H1 (cell line): ENCODE measurements at regions not wholly inside any gene's neighbourhood (a gene's known extent, or its start where the extent isn't known, plus 50 kb on each side); places are given as distances from the start of the nearest gene placed in this dataset.

Source experiments
- CTCF ChIA-PET: fragments of 300-600 bp; sonication (Branson Sonifier 250); formaldehyde crosslinking; loops from one replicate; lab custom pipeline; 2021; ENCODE audit not compliant: partially characterized antibody; lab: Charles Lee
- POLR2A ChIA-PET: fragments of 300-600 bp; sonication (Branson Sonifier 250); formaldehyde crosslinking; loops from one replicate; lab custom pipeline; 2021; ENCODE audit warnings: inconsistent platforms; ENCODE audit not compliant: partially characterized antibody; lab: Charles Lee
- DNase-seq, 2 experiments: peaks; one replicate each; pipeline versions ENCODE4 v3.0.0 to v3.0.0-alpha.2; 2010 to 2022; ENCODE audit warnings: low spot score in 2 of 2, low read depth in 1 of 2, mixed read lengths in 1 of 2
- FAIRE-seq: peaks from 2 replicates; lab custom pipeline; 2011; peaks lifted over from hg19 to GRCh38; lab: Jason Lieb, UNC
- H2AFZ ChIP-seq: 2 replicates; pipeline ENCODE4 v1.8.1; 2012; ENCODE audit warnings: low read length, inconsistent platforms
- H2AK5ac ChIP-seq: 2 replicates; pipeline ENCODE4 v1.6.1; 2013; ENCODE audit warnings: low read depth, low read length
- H2BK120ac ChIP-seq: replicated peaks from 2 replicates; pipeline ENCODE3; 2013; ENCODE audit warnings: low read depth, low read length, inconsistent platforms
- H2BK12ac ChIP-seq: 2 replicates; pipeline ENCODE4 v1.6.1; 2013; ENCODE audit warnings: low read depth, low read length
- H2BK15ac ChIP-seq: 2 replicates; pipeline ENCODE4 v1.6.1; 2013; ENCODE audit warnings: low read length
- H2BK20ac ChIP-seq: 2 replicates; pipeline ENCODE4 v1.6.1; 2013; ENCODE audit warnings: low read length
- H2BK5ac ChIP-seq: 2 replicates; pipeline ENCODE4 v1.6.1; 2013; ENCODE audit warnings: low read depth, low read length
- H3K14ac ChIP-seq: 2 replicates; pipeline ENCODE4 v1.6.1; 2013; ENCODE audit warnings: inconsistent platforms; ENCODE audit not compliant: insufficient read length
- H3K18ac ChIP-seq: 2 replicates; pipeline ENCODE4 v1.6.1; 2013; ENCODE audit warnings: low read length; ENCODE audit errors: extremely low read depth
- H3K23ac ChIP-seq: 2 replicates; pipeline ENCODE4 v1.6.1; 2013; ENCODE audit warnings: inconsistent platforms; ENCODE audit not compliant: insufficient read length
- H3K23me2 ChIP-seq: 2 replicates; pipeline ENCODE4 v1.6.1; 2013; ENCODE audit warnings: low read depth, low read length
- H3K27ac ChIP-seq: 2 replicates; pipeline ENCODE4 v1.6.1; 2011; ENCODE audit warnings: low read depth, low read length, inconsistent platforms
- H3K27me3 ChIP-seq, 4 experiments: replicated peaks in 1 of 4; 1 replicate in 1 of 4; 2 replicates in 3 of 4; pipeline versions ENCODE4 v1.6.1 to v1.8.1; 2011 to 2013; ENCODE audit warnings: low read length in 3 of 4, mild to moderate bottlenecking in 3 of 4, inconsistent platforms in 2 of 4, mixed read lengths in 2 of 4, moderate library complexity in 1 of 4; ENCODE audit not compliant: control insufficient read depth in 3 of 4, insufficient read depth in 3 of 4; ENCODE audit errors: extremely low read depth in 1 of 4
- H3K36me3 ChIP-seq, 4 experiments: 2 replicates each; pipeline versions ENCODE4 v1.6.1 to v1.8.1; 2011 to 2013; ENCODE audit warnings: mild to moderate bottlenecking in 4 of 4, low read length in 3 of 4, moderate library complexity in 2 of 4, control low read depth in 1 of 4, inconsistent platforms in 1 of 4; ENCODE audit not compliant: insufficient read depth in 4 of 4, control insufficient read depth in 2 of 4
- H3K4ac ChIP-seq: replicated peaks from 2 replicates; pipeline ENCODE3; 2013; ENCODE audit warnings: low read length, low read depth, mixed read lengths, inconsistent platforms; ENCODE audit not compliant: insufficient read length
- H3K4me1 ChIP-seq, 4 experiments: replicated peaks in 1 of 4; 1 replicate in 1 of 4; 2 replicates in 3 of 4; pipeline versions ENCODE4 v1.6.1 to v1.8.1; 2011 to 2013; ENCODE audit warnings: low read length in 3 of 4, inconsistent platforms in 2 of 4, mixed read lengths in 1 of 4; ENCODE audit not compliant: insufficient read depth in 4 of 4, control insufficient read depth in 3 of 4
- H3K4me2 ChIP-seq, 2 experiments: 2 replicates each; pipeline versions ENCODE4 v1.6.1 to v1.8.1; 2011 to 2013; ENCODE audit warnings: low read depth in 2 of 2, low read length in 2 of 2, control low read depth in 1 of 2, inconsistent platforms in 1 of 2, mild to moderate bottlenecking in 1 of 2; ENCODE audit not compliant: insufficient read depth in 1 of 2
- H3K4me3 ChIP-seq, 4 experiments: fragments of 200-600, 300-600 bp in 1 of 4; sonication (generic), shearing (Covaris generic), sonication (Bioruptor Twin) in 1 of 4; 2 replicates each; pipeline versions ENCODE4 v1.5.1 to v1.8.1; 2011 to 2016; ENCODE audit warnings: low read length in 4 of 4, low read depth in 3 of 4, control low read depth in 2 of 4, inconsistent platforms in 2 of 4, mild to moderate bottlenecking in 2 of 4, mixed read lengths in 1 of 4, moderate library complexity in 1 of 4; ENCODE audit not compliant: insufficient read depth in 2 of 4; ENCODE audit errors: extremely low read depth in 1 of 4
- H3K56ac ChIP-seq: replicated peaks from 2 replicates; pipeline ENCODE3; 2013; ENCODE audit warnings: low read depth, mild to moderate bottlenecking, mixed read lengths, low read length, inconsistent platforms; ENCODE audit not compliant: insufficient read length
- H3K79me1 ChIP-seq: 2 replicates; pipeline ENCODE4 v1.6.1; 2013; ENCODE audit warnings: low read depth, low read length, control low read depth
- H3K79me2 ChIP-seq, 2 experiments: 2 replicates each; pipeline versions ENCODE4 v1.6.1 to v1.8.1; 2012 to 2013; ENCODE audit warnings: low read length in 2 of 2, mild to moderate bottlenecking in 2 of 2, inconsistent platforms in 1 of 2; ENCODE audit not compliant: insufficient read depth in 2 of 2, control insufficient read depth in 1 of 2
- H3K9ac ChIP-seq, 4 experiments: replicated peaks in 1 of 4; 1 replicate in 1 of 4; 2 replicates in 3 of 4; pipeline versions ENCODE4 v1.6.1 to v1.8.1; 2011 to 2013; ENCODE audit warnings: low read depth in 3 of 4, low read length in 3 of 4, control low read depth in 2 of 4, mild to moderate bottlenecking in 2 of 4, moderate library complexity in 2 of 4, inconsistent platforms in 1 of 4; ENCODE audit errors: extremely low read depth in 1 of 4
- H3K9me3 ChIP-seq, 2 experiments: 2 replicates each; pipeline versions ENCODE4 v1.6.1 to v1.8.1; 2012 to 2013; ENCODE audit warnings: mild to moderate bottlenecking in 2 of 2, moderate library complexity in 2 of 2, control low read depth in 1 of 2, inconsistent platforms in 1 of 2, low read depth in 1 of 2, low read length in 1 of 2, mixed read lengths in 1 of 2; ENCODE audit not compliant: insufficient read depth in 2 of 2
- H4K20me1 ChIP-seq, 2 experiments: replicated peaks in 1 of 2; 2 replicates each; pipeline versions ENCODE3 to v1.8.1; 2011 to 2013; ENCODE audit warnings: inconsistent platforms in 2 of 2, low read length in 2 of 2, mild to moderate bottlenecking in 1 of 2; ENCODE audit not compliant: insufficient read depth in 2 of 2, control insufficient read depth in 1 of 2
- H4K5ac ChIP-seq: 2 replicates; pipeline ENCODE4 v1.6.1; 2013; ENCODE audit warnings: low read length, low read depth, mixed read lengths, inconsistent platforms; ENCODE audit not compliant: insufficient read length
- H4K8ac ChIP-seq: 2 replicates; pipeline ENCODE4 v1.8.0; 2013; ENCODE audit warnings: mild to moderate bottlenecking, moderate library complexity, low read length, inconsistent platforms; ENCODE audit not compliant: insufficient read depth; ENCODE audit errors: extremely low read depth
- H4K91ac ChIP-seq: replicated peaks from 2 replicates; pipeline ENCODE3; 2013; ENCODE audit warnings: low read length, mixed read lengths, inconsistent platforms; ENCODE audit not compliant: insufficient read length
- BRCA1 ChIP-seq: IDR thresholded peaks from 2 replicates; pipeline ENCODE4 v1.6.1; 2012; ENCODE audit warnings: low read depth, low read length, improper control_type of control experiment
- CBX8 ChIP-seq: fragments of 300-800, 300-1000 bp; sonication (generic); IDR thresholded peaks from 2 replicates; pipeline ENCODE4 v1.7.1; 2016; ENCODE audit warnings: low read depth, low read length, borderline replicate concordance
- KDM1A ChIP-seq: fragments of 200-600, 300-600 bp; sonication (generic); IDR thresholded peaks from 2 replicates; pipeline ENCODE4 v1.7.1; 2016; ENCODE audit warnings: mild to moderate bottlenecking, low read length, borderline replicate concordance
- POLR2A ChIP-seq, 2 experiments: IDR thresholded peaks; 1 replicate in 1 of 2; 2 replicates in 1 of 2; pipeline ENCODE4 v1.6.1; 2011; ENCODE audit warnings: low read depth in 2 of 2, low read length in 2 of 2, mild to moderate bottlenecking in 2 of 2; ENCODE audit errors: control extremely low read depth in 1 of 2
- POU5F1 ChIP-seq: IDR thresholded peaks from 2 replicates; pipeline ENCODE4 v1.6.1; 2011; ENCODE audit warnings: low read depth, mild to moderate bottlenecking, low read length, moderate library complexity
- RNF2 ChIP-seq: fragments of 200-900, 300-1000 bp; sonication (generic); IDR thresholded peaks from 2 replicates; pipeline ENCODE4 v1.7.1; 2016; ENCODE audit warnings: borderline replicate concordance, low read depth, mild to moderate bottlenecking, antibody characterized with exemption, low read length; ENCODE audit not compliant: poor library complexity, severe bottlenecking; ENCODE audit errors: missing control alignments
- SIRT6 ChIP-seq: IDR thresholded peaks from one replicate; pipeline ENCODE4 v1.7.1; 2012; ENCODE audit warnings: low read length, inconsistent platforms
- SP4 ChIP-seq: IDR thresholded peaks from 2 replicates; pipeline ENCODE4 v1.6.1; 2012; ENCODE audit warnings: low read length, inconsistent platforms
- SUZ12 ChIP-seq: fragments of 200-600 bp; sonication (generic); IDR thresholded peaks from 2 replicates; pipeline ENCODE4 v1.6.1; 2012; ENCODE audit warnings: mild to moderate bottlenecking, inconsistent platforms, low read length, moderate library complexity, mixed read lengths
- ZNF274 ChIP-seq: IDR thresholded peaks from 2 replicates; pipeline ENCODE4 v1.7.0; 2012; ENCODE audit warnings: low read length, borderline replicate concordance; ENCODE audit errors: extremely low read depth
- WGBS, 2 experiments: shearing (Covaris generic) in 1 of 2; methylation state at CpG; one replicate each; pipeline versions ENCODE4 v1.1.6 to v1.1.7; 2013 to 2015; ENCODE audit warnings: low lambda C conversion rate in 2 of 2, mixed read lengths in 2 of 2, inconsistent platforms in 1 of 2, low coverage in 1 of 2, missing lambda C conversion rate in 1 of 2; ENCODE audit not compliant: insufficient replicate concordance in 2 of 2, insufficient coverage in 1 of 2, insufficient read length in 1 of 2; ENCODE audit errors: extremely low coverage in 1 of 2, missing lambda C conversion rate in 1 of 2; 5-methylcytosine and 5-hydroxymethylcytosine counted together
- TF ChIP-seq, protein P1 (sequence below): IDR thresholded peaks from 2 replicates; pipeline ENCODE4 v1.6.1; 2011; ENCODE audit warnings: low read depth, mild to moderate bottlenecking, low read length; ENCODE audit not compliant: insufficient read depth
- TF ChIP-seq, protein P2 (sequence below): IDR thresholded peaks from 2 replicates; pipeline ENCODE4 v1.6.1; 2012; ENCODE audit warnings: inconsistent platforms
- TF ChIP-seq, protein P3 (sequence below): IDR thresholded peaks from 2 replicates; pipeline ENCODE4 v1.6.1; 2012; ENCODE audit warnings: inconsistent platforms

DNA sequence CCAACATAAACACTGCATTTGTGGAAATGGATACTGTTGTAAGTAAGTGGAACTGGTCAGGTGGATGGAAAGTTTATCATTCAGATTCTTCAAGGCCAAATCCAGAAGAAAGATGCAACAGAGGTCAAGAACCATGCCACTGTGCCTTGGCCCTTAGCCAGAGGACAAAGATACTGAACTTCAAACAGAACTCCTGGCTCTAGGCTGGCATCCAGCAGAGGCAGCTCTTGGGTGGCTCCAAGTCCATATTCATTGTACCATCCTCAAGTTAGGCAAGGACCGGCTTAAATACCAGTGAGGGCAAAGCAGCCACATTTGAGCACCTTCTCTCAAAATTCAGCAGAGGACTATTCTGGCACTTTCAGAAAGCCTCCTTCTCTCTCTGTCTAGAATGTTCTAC lies 53.2 kb downstream of the DNAAF9 start:
- H4K8ac ChIP-seq: no peak overlapping the region
- H3K56ac ChIP-seq: no peak overlapping the region
- no peak overlapping the region for H2BK12ac ChIP-seq
- no peaks in the 10 kb centered on the region for H3K79me1 ChIP-seq
- H3K18ac ChIP-seq: no peak overlapping the region
- no peaks in the 10 kb centered on the region for H3K9me3 ChIP-seq
- no peak overlapping the region for H3K4me3 ChIP-seq
- no peak overlapping the region for H2BK15ac ChIP-seq
- no peak overlapping the region for H2BK120ac ChIP-seq
- TF ChIP-seq BRCA1: no peak
- no peak for TF ChIP-seq SP4
- TF ChIP-seq ZNF274: no peak
- no peak for TF ChIP-seq SUZ12
- TF ChIP-seq POLR2A (IDR thresholded peaks at IDR 0.05; ENCODE audit: control extremely low read depth in 1 of 2, low read depth in 2 of 2, low read length in 2 of 2): no peak
- TF ChIP-seq SIRT6: no peak
- TF ChIP-seq POU5F1: no peak
- TF ChIP-seq, protein P1, sequence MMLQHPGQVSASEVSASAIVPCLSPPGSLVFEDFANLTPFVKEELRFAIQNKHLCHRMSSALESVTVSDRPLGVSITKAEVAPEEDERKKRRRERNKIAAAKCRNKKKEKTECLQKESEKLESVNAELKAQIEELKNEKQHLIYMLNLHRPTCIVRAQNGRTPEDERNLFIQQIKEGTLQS: no peak
- TF ChIP-seq CBX8: no peak
- TF ChIP-seq RNF2: no peak
- TF ChIP-seq, protein P2, sequence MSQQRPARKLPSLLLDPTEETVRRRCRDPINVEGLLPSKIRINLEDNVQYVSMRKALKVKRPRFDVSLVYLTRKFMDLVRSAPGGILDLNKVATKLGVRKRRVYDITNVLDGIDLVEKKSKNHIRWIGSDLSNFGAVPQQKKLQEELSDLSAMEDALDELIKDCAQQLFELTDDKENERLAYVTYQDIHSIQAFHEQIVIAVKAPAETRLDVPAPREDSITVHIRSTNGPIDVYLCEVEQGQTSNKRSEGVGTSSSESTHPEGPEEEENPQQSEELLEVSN: no peak
- no peak for TF ChIP-seq KDM1A
- TF ChIP-seq, protein P3, sequence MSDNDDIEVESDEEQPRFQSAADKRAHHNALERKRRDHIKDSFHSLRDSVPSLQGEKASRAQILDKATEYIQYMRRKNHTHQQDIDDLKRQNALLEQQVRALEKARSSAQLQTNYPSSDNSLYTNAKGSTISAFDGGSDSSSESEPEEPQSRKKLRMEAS: no peak
- no peak overlapping the region for H4K91ac ChIP-seq
- H3K23me2 ChIP-seq: no peaks in the 10 kb centered on the region; the same call in 1 of the 2 replicates
- peaks cover 0 to 2% of the 10 kb centered on the region in 2 experiments for H4K20me1 ChIP-seq
- H3K27ac ChIP-seq: no peak overlapping the region
- no peak overlapping the region for H3K9ac ChIP-seq
- H2BK5ac ChIP-seq: no peak overlapping the region
- H4K5ac ChIP-seq: no peak overlapping the region
- DNase-seq (no peak), FAIRE-seq (no peak)
- no peak overlapping the region for H2AFZ ChIP-seq
- H2AK5ac ChIP-seq: no peak overlapping the region
- ChIA-PET CTCF (no interaction called here), POLR2A (no interaction called here)
- H3K36me3 ChIP-seq: no peaks in the 10 kb centered on the region
- H3K4me1 ChIP-seq: no peaks in the 10 kb centered on the region
- H3K23ac ChIP-seq: no peak overlapping the region
- H3K4me2 ChIP-seq: no peak overlapping the region
- no peaks in the 10 kb centered on the region for H3K79me2 ChIP-seq
- no peak overlapping the region for H2BK20ac ChIP-seq
- H3K4ac ChIP-seq: no peak overlapping the region
- WGBS, 2 experiments: 93% methylated on average over 1 of the region's 1 CpG; no CpG with 5 or more reads in 1 of the 2 experiments
- no peak overlapping the region for H3K14ac ChIP-seq
- H3K27me3 ChIP-seq: no peaks in the 10 kb centered on the region; a peak in 1 of 7 replicates
